ENCODE measurements at regions not wholly inside any gene's neighbourhood (a gene's known extent, or its start where the extent isn't known, plus 50 kb on each side); places are given as distances from the start of the nearest gene placed in this dataset.

DNA sequence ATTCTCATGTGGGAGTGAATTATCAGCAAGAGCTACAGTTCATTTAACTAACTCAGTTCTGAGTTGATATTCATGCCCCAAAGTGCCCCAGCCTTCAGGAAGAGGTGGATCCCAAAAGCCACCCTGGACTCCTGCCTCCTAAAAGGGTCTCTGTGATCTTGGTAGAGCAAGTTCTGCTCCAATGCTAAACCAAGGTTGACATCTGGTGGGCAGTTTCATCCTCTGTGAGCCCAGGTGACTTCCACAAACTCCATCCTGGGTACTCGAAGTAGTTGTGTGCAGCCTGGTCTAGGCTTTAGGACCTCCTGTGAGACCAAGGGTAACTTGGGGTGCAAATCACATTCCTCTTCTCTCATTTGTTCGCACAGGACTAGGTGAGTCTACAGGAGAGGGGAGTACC lies 816.8 kb downstream of the MTRR start:
- no peak for TF ChIP-seq CTCF (IDR thresholded peaks at IDR 0.05)
- DNase-seq (ENCODE audit: low spot score) = no peak
- Histone ChIP-seq H3K27ac (peak overlapping the region; percentile 42 to 49), H3K4me3 (peak overlapping the region; percentile 47)

- TF ChIP-seq CTCF (IDR thresholded peaks at IDR 0.05) = no peak
- no peak for DNase-seq (ENCODE audit: low spot score)
- Histone ChIP-seq H3K27ac (peak overlapping the region; percentile 42 to 61), H3K4me3 (peak overlapping the region; percentile 47)
Observed at GRCh38 chr5:8686707-8687106, 817.8 kb downstream of the MTRR start.

GRCh38 chr5:8689773-8690172 lies 820.8 kb downstream of the MTRR start:
- no peak for TF ChIP-seq CTCF (IDR thresholded peaks at IDR 0.05)
- no peak overlapping the region for H3K27ac ChIP-seq
- DNase-seq (ENCODE audit: low spot score) = no peak
- H3K4me3 ChIP-seq = no peak overlapping the region

DNA sequence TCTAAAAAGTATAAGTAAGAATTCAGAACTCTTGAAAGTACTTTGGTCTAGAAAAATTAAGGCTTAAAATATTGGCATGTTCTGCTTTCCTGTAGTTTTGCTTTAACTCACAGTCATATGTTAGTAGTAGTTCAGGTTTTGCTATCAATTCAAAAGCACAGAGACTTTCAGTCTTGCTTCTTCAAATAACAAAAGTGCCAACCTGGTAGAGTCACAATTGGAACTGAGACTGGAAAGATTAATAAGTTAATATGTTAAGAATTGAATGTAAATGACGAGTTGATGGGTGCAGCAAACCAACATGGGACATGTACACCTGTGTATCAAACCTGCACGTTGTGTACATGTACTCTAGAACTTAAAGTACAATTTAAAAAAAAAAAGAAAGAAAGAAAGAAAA lies 822.3 kb downstream of the MTRR start:
- TF ChIP-seq CTCF (IDR thresholded peaks at IDR 0.05) = no peak
- no peak for DNase-seq (ENCODE audit: low spot score)
- H3K4me3 ChIP-seq = no peak overlapping the region
- no peak overlapping the region for H3K27ac ChIP-seq

DNA sequence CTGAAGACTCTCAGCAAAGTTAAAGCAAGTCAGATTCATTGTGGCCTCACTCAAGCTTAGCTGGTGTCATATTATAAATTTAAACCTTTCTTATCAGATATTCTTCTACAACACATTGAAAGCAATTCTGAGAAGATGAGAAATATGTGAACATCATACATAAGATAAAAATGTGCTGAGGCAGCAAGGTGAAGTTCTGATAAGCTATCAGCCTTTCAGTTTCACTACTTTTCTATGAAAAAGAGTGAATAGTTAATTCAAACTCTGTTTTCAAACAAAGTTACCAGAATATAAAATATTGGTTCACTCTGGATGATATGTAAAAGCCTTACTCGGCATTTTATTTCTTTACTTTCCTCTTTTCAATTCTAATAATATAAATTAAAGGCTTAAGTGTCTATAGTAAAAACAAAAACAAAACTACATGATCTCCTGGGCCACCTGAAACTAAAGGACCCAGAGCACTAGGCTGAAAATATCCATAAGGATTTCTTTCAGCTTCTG lies 824.4 kb downstream of the MTRR start:
- Histone ChIP-seq H3K4me3 (no peak overlapping the region), H3K27ac (no peak overlapping the region)
- DNase-seq (ENCODE audit: low spot score) = no peak
- no peak for TF ChIP-seq CTCF (IDR thresholded peaks at IDR 0.05)

GRCh38 chr5:8694545-8694944 lies 825.6 kb downstream of the MTRR start:
- TF ChIP-seq CTCF (IDR thresholded peaks at IDR 0.05) = no peak
- no peak for DNase-seq (ENCODE audit: low spot score)
- no peak overlapping the region for H3K4me3 ChIP-seq

GRCh38 chr5:8695902-8696845 lies 827.2 kb downstream of the MTRR start:
- no peak for DNase-seq (ENCODE audit: low spot score)
- no peak for TF ChIP-seq CTCF (IDR thresholded peaks at IDR 0.05)
- H3K27ac ChIP-seq = peak overlapping the region in 1 of 2 donors; percentile 12
- H3K4me3 ChIP-seq = no peak overlapping the region

More at GRCh38 chr5:8694545-8694944, 825.6 kb downstream of the MTRR start:
- H3K27ac ChIP-seq = no peak overlapping the region
